Anterior cingulate cortex (tissue), 58 donors: ENCODE measurements at regions not wholly inside any gene's neighbourhood (a gene's known extent, or its start where the extent isn't known, plus 50 kb on each side); places are given as distances from the start of the nearest gene placed in this dataset.

ENCODE experiments used
- DNase-seq, 58 donors: peaks; one replicate each; lab custom pipeline; 2025; lab: John Stamatoyannopoulos, UW

DNA sequence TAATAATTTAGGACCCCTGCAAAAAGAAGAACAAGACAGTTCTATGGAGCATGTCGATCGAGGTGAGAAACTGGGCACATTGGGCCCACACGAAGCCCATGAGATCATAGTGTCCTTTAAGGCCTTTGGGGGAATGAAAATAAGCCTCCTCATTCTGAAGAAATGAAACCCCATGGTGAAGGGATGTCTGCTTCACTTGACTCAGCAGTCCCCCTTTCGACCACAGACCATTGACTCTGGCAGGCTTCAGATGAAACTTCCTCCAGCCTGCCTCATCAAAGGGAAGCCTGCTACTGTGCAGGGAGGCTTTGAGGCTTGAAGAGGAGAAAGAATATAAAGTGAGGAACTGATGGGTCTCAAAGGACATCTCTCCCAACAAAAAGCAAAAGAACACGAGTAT is 144.2 kb upstream of the FBXL4 start:
- DNase-seq, result no peak

DNA sequence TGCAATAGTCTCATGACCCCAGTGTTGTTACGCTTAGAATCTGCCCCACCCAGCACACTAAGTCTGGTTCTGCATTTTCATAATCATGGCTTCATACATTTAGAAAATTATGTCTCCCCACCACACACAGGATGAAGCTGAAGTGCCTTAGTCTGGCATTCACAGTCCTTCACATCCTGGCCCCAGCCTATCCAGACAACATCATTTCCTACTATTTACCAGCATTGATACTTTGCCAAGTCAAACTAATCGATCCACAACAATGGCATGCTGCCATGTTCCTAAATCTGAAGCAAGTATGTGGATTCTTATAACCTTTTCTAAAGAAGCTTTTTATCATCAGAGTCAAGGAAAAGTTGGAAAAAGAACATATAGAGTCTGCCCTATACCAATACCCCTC is 132.4 kb upstream of the FBXL4 start:
- no peak for DNase-seq

DNA sequence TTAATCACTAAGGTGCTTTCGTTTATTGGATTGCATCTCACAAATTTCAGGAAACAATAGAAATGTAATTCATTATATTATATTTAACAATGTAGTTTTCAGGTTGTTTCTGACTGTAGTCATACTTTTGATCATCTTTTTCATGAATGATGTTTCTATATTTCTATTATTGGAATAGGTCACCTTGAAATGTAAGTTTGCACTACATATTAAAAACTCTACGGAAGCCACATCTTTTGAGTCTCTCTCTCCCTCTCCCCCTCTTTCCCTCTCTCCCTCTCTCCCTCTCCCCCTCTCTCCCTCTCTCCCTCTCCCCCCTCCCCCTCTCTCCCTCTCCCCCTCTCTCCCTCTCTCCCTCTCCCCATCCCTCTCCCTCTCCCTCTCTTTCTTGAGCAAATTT is 131.3 kb upstream of the FBXL4 start:
- no peak for DNase-seq

DNA sequence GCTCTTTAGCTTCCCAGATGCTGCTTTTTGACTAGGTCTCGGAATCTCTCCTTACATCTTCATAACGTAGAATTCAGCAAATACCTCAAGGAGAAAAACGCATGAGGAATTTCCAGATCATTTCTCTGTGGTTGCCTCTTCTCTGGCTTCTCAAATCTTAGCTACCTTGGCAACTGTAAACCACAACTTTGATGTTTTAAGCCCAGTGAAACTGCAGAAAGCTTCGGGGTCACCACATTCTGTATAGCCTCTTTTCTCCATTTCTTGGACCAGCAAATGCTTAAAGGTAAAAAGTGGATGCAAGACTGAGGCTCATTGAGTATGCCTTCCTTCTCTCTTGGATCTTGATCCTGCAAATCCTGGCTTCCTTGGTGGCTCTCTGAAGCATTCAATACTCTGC is 125.5 kb upstream of the FBXL4 start:
- no peak for DNase-seq

DNA sequence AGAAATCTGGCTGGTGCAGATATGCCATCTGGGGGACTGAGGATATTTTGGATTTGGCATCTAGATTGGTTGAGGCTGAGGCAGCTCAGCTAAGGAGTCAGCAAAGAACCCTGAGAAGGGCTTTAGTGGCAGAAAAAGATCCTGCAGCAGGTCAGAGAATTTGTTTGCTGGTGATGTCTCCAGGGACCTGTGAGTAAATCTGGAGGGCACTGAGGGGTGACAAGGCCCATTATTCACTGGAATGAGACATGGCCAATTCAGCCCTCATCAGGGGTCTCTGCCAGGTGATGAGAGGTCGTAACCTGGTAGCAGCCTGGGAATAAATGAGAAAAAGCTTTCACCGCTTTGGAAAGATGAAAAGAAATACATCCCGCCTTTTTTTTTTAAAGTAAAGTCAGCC is 118.3 kb upstream of the FBXL4 start:
- no peak for DNase-seq

DNA sequence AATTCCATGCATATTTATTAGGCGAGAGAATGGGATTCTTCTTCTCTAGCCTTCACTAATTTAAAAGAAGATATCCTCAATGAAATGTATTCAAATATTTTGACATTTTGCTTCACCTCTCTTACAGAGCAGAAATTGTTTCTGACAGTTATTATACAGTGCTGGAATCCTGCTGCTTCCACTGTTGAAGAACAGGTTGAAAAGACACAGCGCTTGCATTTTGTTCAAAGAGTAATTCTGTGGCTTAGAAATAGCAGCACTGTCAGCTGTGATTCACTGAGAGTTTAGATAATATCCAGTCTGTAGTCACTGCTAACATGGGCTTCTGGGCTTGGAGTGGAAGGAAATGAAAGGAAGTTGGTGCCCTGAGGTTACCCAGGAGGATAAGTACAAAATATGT is 117.1 kb upstream of the FBXL4 start:
- no peak for DNase-seq

DNA sequence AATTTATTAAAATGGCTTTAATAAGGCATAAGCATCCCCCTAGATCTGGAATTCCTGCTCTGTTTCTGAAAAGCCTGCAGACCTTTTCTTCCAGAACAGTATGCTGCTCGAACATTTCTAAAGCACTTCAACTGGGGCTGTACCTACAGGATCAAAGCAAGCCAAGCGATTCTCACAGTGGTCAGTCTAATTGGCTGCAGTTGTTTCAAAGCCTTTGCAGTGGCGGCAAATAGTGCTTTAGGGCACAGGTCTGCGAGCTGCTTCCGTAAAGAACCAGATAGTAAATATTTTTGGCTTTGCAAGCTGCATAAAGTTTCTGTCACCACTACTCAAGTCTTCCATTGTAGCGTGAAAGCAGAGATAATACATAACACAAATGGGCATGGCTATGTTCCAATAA is 88.9 kb upstream of the FBXL4 start:
- no peak for DNase-seq

DNA sequence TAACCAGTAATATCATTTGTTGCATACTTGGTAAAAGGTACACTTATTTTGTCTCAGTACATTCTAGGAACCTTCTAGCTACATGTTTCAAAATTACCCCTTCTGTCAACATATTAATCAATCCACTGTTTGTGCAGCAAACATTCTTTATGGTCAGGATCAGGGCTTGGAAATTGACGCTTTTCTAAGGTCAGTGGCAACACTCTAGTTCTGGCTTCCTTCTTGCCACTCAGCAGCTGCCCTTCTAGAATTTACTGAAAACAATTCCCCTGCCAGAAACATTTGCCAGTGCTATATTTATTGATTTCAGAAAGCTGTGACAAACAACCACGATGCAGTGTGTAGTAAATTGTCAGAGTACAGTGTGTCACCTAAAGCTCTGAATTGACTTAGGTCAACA is 84.7 kb upstream of the FBXL4 start:
- no peak for DNase-seq

DNA sequence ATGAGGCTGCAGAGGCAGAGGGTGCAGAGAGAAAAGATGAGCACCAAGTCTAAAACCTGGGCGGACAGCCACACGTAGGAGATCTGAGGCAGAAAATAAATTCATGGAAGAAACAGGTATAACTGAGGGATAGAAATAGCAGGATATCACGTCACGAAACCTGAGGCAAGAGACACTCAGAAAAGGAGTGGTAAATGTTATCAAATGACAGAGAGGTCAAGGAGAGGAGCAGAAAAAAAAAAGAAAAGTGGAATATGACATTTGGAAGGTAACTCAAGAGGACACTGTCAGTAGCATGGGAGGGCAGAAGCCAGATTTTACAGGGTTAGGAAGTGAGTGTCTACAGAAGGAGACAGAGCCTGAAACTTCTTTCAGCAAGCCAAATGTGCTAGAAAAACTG is 84.2 kb upstream of the FBXL4 start:
- no peak for DNase-seq

DNA sequence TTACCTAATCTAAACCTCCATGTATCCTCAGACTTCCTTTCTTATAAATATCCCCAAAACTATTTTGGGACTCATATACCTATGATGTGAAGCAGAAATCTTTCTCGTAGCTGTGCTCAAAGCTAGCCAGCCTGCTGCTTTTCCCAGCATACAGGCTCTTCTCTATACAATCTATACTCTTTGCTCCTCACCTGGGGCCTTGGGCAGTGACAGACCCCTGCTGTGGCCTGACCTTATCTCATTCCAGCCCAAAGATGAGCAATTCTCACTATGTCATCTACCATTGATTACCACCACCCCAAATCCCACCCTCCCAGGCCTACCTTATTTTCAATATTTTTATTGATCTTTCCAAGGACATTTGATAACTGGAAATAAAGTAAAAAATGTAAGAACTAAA is 83.2 kb upstream of the FBXL4 start:
- no peak for DNase-seq

DNA sequence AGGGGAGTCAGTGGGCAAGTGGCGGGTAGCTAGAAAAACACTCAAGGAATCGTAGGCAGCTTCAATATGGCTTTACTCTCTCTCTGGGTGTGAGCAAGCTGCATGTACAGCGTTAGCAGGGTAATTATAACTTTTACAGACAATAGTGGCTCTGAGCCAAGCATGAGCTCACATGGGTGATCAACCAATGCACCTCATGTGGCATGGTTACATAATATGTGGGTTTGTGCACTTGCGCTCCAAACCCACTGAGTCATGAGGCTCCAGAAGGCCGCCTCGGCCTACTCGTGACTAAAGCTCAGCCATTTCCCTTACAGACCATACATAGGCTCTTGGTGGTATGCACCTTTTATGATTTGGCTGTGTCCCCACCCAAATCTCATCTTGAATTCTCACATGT is 78.4 kb upstream of the FBXL4 start:
- no peak for DNase-seq

DNA sequence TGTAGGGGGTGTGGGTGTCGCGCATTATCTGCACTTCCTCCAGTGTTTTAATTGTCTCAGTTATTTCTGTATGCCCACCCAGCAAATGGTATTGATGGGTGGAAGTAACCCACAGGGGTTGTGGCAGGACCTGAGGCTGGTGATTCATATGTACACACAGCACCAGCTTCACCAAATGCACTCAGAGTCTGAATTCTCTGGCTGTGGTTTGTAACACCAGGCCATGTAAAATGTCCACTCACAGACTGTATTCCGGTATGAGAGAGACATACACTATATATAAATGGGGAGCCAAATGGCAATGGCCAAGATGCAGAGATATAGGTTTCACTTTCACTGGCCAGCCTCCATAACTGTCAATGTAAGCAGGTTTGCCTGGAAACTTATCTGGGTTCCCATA is 76.3 kb upstream of the FBXL4 start:
- no peak for DNase-seq

DNA sequence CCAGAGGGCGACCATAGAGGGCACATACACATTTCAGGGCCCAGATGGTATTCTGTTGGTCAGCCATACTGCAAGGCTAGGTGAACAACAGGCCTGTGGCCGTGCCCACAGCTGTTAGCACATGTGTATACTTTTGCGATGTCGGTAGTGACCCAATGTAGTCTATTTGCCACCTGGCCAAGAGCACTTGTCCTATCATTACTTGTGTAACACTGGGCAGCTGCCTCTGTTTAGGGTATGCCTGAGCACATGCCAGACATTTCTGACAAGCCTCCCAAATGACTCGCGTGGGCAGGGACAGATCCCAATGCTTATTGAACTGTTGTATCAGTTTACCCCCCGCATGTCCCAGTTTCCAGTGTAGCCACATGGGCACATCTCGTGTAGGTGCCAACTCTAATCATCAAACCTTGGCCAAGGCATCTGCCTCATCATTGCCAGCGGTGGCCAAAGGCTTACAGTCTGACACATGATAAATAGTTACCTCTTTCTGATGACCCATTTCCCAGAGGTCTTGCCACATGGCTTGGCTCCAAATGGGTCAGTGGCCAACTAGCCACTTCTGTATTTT is 74.4 kb upstream of the FBXL4 start:
- no peak for DNase-seq

DNA sequence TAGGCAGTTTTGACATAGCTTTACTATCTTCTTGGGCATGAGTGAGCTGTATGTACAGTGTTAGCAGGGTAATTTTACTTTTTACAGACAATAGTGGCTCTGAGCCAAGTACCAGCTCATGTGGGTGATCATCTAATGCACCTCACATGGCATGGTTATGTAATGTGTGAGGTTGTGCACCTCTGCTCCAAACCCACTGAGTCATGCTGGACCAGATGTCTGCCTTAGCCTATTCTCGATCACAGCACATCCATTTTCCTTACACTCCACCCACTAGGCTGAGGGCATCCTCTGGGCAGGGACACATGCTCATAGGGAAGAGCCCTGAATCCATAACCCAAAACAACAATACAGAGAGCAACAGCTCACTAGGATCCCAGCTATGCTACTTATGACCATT is 71.6 kb upstream of the FBXL4 start:
- DNase-seq, result peak in 2 of 58 donors; percentile 1 to 3

DNA sequence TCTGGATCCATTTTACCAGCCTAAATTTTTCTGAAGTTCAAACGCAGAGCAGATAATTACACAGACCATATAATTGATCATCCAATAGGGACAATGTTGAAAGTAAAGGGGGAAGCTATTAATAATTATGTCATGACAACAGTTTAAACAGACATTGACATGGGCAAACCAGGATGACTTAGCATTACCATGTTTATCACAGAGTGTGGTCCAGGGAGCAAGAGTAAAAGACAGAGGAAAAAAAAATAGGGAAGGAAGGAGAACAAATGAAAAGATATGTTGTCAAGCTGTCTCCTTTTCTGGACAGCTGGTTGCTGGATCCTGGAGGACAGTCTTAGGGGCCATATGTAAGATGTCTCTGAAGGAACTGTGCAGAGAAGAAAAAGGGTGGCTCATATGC is 69.4 kb upstream of the FBXL4 start:
- DNase-seq, result no peak

DNA sequence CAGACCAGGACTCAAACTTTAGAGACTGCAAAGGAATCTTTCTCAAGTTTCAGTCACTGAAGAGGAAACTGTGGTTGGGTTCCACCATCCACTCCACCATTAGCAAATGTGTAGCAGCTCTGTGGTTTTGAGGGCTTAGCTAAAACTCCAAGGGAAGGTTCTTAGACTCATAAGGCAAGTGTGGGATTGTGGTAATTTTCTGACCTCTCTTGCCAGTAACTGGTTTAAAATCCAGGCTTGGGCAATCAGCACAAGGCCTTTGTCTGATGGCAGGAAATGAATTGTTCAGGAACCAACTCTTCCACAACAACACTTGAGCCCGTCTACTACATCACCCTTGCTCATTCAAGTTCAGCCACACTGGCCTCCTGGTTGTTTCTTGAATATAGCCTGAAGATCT is 68.6 kb upstream of the FBXL4 start:
- DNase-seq, result no peak

DNA sequence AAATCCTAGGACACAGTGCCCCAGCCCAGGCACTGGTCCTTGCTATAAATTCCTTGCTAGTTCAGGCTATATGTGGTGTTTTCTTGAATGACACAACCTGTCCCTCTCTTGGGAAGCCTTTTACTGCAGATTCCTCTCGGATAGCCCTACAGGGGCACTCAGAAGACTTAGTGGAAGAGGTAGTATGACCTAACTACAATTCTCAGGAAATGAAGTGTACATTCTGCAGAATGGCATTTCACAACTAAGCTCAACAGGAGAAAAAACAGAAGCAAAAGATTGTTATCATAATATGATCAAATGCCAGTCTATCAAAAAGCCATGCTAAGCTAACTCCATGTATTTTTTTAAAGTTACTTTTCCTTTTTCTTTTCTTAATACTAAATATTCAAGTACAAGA is 66.3 kb upstream of the FBXL4 start:
- DNase-seq, result no peak

DNA sequence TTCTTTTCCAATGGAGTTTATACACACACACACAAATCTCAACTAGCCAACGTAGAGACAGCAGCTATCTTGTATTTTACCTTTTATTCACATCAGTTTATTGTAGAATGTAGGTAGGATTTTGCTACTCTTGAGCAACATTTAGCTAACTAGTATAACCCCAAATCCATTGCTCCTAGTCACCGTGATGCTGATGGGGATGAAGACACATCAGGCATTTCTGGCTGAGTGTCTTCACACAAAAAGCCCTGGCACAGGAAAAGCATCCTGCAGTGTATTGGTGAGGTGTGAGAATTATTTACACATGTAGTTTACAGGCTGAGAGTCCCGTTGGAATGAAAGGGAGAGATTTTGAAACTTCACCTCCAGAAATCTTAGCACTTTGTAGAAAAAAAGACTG is 65.9 kb upstream of the FBXL4 start:
- no peak for DNase-seq

DNA sequence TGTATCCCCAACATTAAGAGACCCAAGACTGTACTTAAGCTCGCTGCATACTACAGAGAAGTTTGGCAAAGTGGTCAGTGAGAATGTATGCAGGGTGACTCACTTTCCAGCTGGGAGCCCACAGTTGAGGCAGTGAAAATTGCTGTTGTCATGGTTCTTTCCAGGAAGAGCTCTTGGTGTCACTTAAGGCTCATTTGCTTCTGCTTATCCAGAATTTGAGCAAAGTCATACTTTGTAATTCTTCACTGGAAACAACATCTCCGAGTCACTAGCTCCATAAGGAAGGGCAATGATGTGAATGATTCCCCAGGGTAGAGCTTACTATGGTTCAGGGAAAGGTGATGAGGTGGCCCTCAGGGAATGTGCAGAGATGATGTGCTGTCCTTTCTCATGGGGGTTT is 65.4 kb upstream of the FBXL4 start:
- no peak for DNase-seq

DNA sequence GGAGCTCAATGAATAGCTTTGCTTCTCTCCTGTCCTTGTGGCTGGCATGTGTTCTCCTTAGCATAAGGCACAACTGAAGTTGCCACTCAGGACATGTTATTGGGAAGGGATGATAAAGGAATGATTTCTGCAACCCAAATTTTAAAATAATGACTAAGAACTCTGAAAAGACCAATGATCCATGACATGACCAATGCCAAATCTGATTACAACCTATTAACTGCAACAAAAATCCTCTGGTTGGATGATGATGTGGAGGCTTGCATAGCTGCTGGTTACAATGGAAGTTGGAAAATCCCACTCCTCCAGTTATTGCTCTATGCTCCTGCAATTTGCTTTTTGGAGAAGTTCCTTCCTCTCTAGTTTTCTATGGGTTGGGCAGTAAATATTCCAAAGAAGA is 63.4 kb upstream of the FBXL4 start:
- DNase-seq, result no peak

DNA sequence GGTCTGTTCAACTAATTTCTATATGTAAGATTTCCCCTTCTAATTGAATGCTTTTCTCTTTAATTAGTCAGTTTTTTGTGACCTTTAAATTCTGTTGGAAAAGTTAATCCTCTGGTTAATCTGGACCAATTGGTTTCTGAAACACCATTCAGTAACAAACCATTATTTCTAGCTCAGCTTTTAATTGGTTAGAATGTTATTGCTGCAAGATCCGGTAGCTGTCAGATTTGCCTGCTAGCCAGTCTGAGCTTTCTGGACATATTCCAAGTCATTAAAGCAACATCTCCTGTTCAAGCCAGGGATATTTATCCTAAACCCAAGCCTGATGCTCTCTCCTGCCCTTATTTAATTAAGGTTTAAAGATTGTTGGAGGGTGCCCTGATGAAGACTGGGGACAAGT is 55.1 kb upstream of the FBXL4 start:
- DNase-seq, result no peak

DNA sequence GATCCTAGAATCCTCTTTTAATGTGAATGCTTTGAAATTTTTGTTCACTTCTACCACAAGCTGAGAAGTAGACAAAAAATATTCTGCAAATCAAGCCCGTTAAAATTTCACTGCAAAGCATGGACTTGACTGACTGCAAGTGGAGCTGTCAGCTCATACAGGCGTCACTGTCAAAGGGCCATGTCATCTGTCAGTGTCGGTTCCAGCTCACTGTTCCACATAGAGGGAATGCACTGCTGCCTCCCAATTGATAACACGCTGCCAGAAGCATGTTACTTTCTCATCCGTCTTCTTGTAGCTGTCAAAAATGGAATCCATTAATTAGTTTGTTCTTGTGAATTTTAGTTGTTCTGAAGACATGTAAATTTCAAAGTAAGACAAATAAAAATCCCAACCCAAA is 50.4 kb upstream of the FBXL4 start:
- no peak for DNase-seq
